ENCODE measurements at regions not wholly inside any gene's neighbourhood (a gene's known extent, or its start where the extent isn't known, plus 50 kb on each side); places are given as distances from the start of the nearest gene placed in this dataset.

DNA sequence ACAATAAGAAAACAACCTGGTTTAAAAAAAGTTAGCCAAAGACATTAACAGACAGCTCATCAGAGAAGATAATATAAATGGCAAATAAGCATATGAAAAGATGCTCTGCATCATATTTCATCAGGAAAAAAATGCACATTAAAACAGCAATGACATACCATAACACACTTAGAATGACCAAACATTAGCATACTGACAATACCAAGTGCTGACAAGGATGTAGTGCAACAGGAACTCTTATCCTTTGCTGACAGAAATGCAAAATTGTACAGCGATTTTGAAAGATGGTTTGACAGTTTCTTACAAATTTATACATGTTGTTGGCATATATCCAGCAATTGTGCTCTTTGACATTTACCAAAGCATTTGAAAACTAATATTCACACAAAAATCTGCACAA is 573.0 kb downstream of the FSCB start:
- H3K27ac ChIP-seq, result no peak overlapping the region
- TF ChIP-seq ZFX (IDR thresholded peaks at IDR 0.05), result no peak
- TF ChIP-seq, protein P1, sequence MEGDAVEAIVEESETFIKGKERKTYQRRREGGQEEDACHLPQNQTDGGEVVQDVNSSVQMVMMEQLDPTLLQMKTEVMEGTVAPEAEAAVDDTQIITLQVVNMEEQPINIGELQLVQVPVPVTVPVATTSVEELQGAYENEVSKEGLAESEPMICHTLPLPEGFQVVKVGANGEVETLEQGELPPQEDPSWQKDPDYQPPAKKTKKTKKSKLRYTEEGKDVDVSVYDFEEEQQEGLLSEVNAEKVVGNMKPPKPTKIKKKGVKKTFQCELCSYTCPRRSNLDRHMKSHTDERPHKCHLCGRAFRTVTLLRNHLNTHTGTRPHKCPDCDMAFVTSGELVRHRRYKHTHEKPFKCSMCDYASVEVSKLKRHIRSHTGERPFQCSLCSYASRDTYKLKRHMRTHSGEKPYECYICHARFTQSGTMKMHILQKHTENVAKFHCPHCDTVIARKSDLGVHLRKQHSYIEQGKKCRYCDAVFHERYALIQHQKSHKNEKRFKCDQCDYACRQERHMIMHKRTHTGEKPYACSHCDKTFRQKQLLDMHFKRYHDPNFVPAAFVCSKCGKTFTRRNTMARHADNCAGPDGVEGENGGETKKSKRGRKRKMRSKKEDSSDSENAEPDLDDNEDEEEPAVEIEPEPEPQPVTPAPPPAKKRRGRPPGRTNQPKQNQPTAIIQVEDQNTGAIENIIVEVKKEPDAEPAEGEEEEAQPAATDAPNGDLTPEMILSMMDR (conservative IDR thresholded peaks at IDR 0.05), result no peak

DNA sequence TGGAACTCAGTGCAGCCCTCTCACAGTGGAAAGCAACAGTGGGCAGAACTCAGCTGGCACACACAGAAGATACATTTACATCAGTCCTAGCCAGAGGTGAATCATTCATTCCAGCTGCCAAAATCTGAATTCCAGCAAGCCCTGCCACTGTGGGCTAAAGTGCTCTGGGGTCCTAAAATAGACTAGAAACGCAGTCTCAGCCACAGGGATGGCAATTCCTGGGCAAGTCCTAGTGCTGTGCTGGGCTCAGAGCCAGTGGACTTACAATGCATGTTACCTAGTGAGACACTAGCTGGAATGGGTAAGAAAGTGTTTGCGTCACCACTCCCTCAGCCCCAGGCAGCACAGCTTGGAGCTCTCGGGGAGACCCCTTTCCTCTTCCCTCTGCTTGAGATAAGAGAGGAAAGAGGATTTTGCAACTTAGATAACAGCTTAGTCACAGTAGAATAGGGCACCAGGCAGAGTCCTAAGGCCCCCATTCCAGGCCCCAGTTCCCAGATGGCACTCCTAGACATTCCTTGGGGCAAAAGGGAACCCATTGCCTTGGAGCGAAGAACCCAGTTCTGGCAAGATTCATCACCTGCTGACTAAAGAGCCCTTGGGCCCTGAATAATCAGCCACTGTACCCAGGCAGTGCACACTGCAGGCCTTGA is 592.9 kb downstream of the FSCB start:
- TF ChIP-seq, protein P1 (conservative IDR thresholded peaks at IDR 0.05), result no peak
- TF ChIP-seq ZFX (IDR thresholded peaks at IDR 0.05), result no peak
- no peak overlapping the region for H3K27ac ChIP-seq

DNA sequence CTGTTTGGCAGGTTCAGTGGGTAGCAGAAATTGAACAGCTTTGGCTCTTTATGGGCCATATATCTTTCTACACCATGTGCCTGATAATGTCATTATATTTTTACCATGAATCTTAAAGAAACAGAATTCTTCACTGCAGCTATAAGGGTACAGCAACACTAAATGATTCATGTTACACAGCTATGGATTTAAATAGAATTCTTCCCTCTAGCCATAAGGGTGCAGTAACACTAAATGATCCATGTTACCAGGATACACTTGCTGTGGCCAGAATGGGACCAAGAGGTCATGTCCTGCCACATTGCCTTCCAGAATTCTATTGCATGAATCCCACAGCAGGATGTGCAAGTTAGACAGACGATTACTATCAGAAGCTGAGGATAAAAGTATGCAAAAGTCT is 603.9 kb downstream of the FSCB start:
- TF ChIP-seq, protein P1 (conservative IDR thresholded peaks at IDR 0.05), result no peak
- no peak for TF ChIP-seq ZFX (IDR thresholded peaks at IDR 0.05)
- no peak overlapping the region for H3K27ac ChIP-seq

DNA sequence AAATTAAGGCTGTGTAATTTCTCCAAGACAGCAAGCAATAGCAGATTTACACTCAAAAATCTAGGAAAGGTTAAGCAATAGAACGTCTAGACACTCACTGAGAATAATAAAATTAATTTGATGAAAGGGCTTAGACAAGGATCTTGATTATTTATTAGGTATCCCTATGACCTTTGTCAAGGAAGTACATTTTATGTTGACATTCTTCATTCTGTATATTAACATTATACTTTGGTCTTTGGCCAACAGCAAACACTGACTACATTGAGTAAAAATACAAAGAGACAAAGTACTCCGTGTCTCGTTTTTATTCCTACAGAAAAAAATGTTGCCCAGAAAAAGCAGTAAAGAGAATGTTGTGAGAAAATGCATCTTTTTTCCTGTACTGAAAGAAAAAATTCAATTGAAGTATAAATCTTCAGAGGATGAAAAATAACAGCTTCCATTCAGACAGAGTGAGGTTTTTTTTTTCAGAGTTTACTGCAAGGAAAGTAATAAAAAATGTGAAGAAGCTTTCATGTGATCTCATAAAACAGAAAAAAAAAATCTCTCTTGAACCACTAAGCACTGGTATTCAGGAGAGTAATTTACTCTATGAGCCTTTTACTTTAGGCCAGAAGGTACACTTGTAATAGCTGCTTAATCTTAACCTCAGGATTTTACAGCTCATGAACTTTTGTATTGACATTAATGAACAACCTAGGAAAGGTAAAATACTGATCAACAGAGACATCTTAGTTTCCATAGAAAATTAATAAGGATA is 605.0 kb downstream of the FSCB start:
- TF ChIP-seq, protein P1 (conservative IDR thresholded peaks at IDR 0.05), result no peak
- TF ChIP-seq ZFX (IDR thresholded peaks at IDR 0.05), result no peak
- no peak overlapping the region for H3K27ac ChIP-seq

DNA sequence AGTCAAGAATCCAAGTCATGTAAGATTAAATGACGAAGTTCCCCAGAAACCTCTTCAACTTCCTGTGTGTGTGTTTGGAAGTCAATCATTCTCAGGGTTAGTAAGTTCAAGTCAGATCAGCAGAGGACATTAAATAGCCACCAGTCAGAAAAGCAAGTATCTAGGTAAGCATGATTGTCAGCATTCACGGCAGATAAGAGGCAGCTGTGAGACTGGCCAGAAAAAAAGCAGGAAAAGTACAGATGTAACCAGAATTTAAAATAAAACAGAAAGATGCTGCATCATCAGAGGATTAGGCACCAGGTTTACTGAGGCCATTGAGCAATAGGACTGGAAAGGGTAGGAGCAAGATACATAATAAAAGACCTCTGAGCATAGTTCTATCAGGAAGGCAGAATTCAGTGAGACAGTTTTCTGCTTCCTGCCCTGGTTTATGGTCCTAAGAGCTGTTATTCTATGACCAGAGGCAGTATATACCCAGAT is 606.9 kb downstream of the FSCB start:
- TF ChIP-seq, protein P1 (conservative IDR thresholded peaks at IDR 0.05), result no peak
- no peak for TF ChIP-seq ZFX (IDR thresholded peaks at IDR 0.05)
- no peak overlapping the region for H3K27ac ChIP-seq

DNA sequence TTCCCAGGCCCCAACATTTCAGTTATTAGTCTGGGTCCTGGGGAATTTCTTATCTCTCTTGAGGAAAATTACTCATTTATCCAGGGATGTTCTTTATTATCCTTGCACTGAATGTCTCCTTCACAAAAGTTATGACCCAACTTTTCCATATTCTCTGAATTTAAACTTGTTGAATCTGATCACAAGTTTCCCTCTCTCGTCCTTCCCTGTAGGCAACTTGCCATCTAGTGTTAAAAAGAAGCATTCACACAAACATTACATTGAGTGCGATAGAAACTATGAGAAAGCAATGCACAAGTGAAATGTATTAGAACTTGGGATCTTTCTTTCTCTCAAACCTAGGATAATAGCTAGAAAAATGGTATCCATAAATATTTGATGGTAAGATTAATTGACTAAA is 608.4 kb downstream of the FSCB start:
- no peak for TF ChIP-seq ZFX (IDR thresholded peaks at IDR 0.05)
- TF ChIP-seq, protein P1 (conservative IDR thresholded peaks at IDR 0.05), result no peak; the same call in 1 of the 2 replicates
- H3K27ac ChIP-seq, result no peak overlapping the region

DNA sequence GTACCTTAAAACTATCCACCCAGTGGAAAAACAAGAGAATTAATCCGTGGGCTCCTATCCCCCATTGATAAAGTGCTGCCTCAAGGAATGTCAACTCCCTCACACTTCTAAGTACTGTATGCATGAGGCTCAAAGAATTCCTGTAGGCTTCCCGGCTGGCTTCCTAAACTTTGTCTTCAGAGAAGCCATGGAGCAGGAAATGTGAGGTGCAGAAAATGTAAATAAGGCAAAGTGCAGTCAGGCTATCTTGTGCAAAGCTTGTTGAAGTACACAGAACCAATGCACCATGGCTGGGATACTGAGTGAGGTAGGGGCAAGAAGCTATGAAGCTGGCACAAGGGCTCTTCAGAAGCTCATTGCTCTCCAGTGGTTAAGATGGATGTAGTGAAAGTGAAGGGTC is 611.0 kb downstream of the FSCB start:
- H3K27ac ChIP-seq, result no peak overlapping the region
- TF ChIP-seq, protein P1 (conservative IDR thresholded peaks at IDR 0.05), result no peak
- no peak for TF ChIP-seq ZFX (IDR thresholded peaks at IDR 0.05)
